SU-DHL-6 (cell line): ENCODE measurements at regions not wholly inside any gene's neighbourhood (a gene's known extent, or its start where the extent isn't known, plus 50 kb on each side); places are given as distances from the start of the nearest gene placed in this dataset.

Experiments used
- H2AFZ ChIP-seq: fragments of 200-600 bp; sonication (generic); 2 replicates; pipeline ENCODE4 v1.6.1; 2014; ENCODE audit warnings: low read depth, mild to moderate bottlenecking, moderate library complexity, mixed read lengths, antibody characterized with exemption, low read length; ENCODE audit not compliant: severe bottlenecking
- H3F3A ChIP-seq: fragments of 200-600 bp; shearing (Covaris generic); 2 replicates; pipeline ENCODE4 v1.6.0; 2016; ENCODE audit warnings: antibody characterized with exemption, mild to moderate bottlenecking; ENCODE audit not compliant: insufficient read depth
- H3K27ac ChIP-seq: fragments of 200-600 bp; sonication (generic); 2 replicates; pipeline ENCODE4 v1.5.1; 2016; ENCODE audit warnings: low read depth, mild to moderate bottlenecking, low read length, moderate library complexity, mixed read lengths
- H3K27me3 ChIP-seq: fragments of 200-600 bp; sonication (generic), shearing (Covaris generic); 2 replicates; pipeline ENCODE4 v1.6.0; 2014; ENCODE audit warnings: mild to moderate bottlenecking, low read length
- H3K36me3 ChIP-seq: fragments of 200-600 bp; sonication (generic); 2 replicates; pipeline ENCODE4 v1.6.1; 2014; ENCODE audit warnings: mild to moderate bottlenecking, low read length, mixed read lengths
- H3K4me2 ChIP-seq: fragments of 300-600, 200-600 bp; shearing (Covaris generic), sonication (generic); 2 replicates; pipeline ENCODE4 v1.6.0; 2014; ENCODE audit warnings: low read length, low read depth, mild to moderate bottlenecking; ENCODE audit not compliant: poor library complexity, severe bottlenecking
- H3K4me3 ChIP-seq: fragments of 200-600 bp; sonication (generic); 2 replicates; pipeline ENCODE4 v1.5.1; 2014; ENCODE audit warnings: antibody characterized with exemption, low read length, mild to moderate bottlenecking, mixed read lengths; ENCODE audit not compliant: insufficient read depth, poor library complexity, severe bottlenecking
- H3K79me2 ChIP-seq: fragments of 200-600 bp; sonication (generic); 2 replicates; pipeline ENCODE4 v1.6.1; 2014; ENCODE audit warnings: mild to moderate bottlenecking, low read length, moderate library complexity; ENCODE audit not compliant: insufficient read depth
- H3K9ac ChIP-seq: fragments of 200-600 bp; sonication (generic); 2 replicates; pipeline ENCODE4 v1.7.0; 2014; ENCODE audit warnings: mild to moderate bottlenecking, low read length
- H3K9me2 ChIP-seq: fragments of 200-600 bp; sonication (generic); replicated peaks from 2 replicates; pipeline ENCODE4 v1.6.1; 2014; ENCODE audit warnings: low read length; ENCODE audit not compliant: insufficient read depth
- H3K9me3 ChIP-seq: fragments of 200-600 bp; sonication (generic); 2 replicates; pipeline ENCODE4 v1.6.1; 2014; ENCODE audit warnings: low read length, mixed read lengths; ENCODE audit not compliant: insufficient read depth
- H4K20me1 ChIP-seq: fragments of 200-600 bp; sonication (generic); 2 replicates; pipeline ENCODE4 v1.6.1; 2014; ENCODE audit warnings: low read depth, mild to moderate bottlenecking, antibody characterized with exemption, low read length, moderate library complexity, mixed read lengths
- EZH2phosphoT487 ChIP-seq: fragments of 200-600 bp; sonication (generic), shearing (Covaris generic); conservative IDR thresholded peaks from 2 replicates; pipeline ENCODE4 v1.6.1; 2018; ENCODE audit warnings: mild to moderate bottlenecking, antibody characterized with exemption, low read length, moderate library complexity, mixed read lengths
- TF ChIP-seq, protein P1 (sequence below): fragments of 200-600 bp; sonication (generic); IDR thresholded peaks from one replicate; pipeline ENCODE4 v1.5.1; 2017; ENCODE audit warnings: antibody characterized with exemption, mild to moderate bottlenecking, low read length, moderate library complexity; ENCODE audit not compliant: insufficient read depth, poor library complexity, severe bottlenecking

DNA sequence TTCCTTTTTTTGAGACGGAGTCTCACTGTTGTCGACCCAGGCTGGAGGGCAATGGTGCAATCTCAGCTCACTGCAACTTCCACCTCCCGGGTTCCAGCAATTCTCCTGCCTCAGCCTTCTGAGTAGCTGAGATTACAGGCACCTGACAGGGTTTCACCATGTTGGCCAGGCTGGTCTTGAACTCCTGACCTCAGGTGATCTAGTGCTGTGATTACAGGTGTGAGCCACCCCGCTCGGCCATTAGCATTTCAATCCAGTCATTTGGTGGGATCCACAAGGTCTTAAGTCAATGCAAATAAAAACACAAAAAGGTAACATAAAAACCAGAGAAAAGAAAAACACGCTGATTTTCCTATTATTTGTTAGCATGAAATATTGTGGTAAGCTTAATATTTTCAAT, 1227.2 kb upstream of the TENM4 start:
- no peak overlapping the region for H2AFZ ChIP-seq
- no peak overlapping the region for H3K4me3 ChIP-seq
- H3K36me3 ChIP-seq = no peaks in the 10 kb centered on the region
- H3K27me3 ChIP-seq = no peaks in the 10 kb centered on the region
- H4K20me1 ChIP-seq = no peaks in the 10 kb centered on the region
- H3K9ac ChIP-seq = no peak overlapping the region
- no peak for TF ChIP-seq EZH2phosphoT487
- TF ChIP-seq, protein P1, sequence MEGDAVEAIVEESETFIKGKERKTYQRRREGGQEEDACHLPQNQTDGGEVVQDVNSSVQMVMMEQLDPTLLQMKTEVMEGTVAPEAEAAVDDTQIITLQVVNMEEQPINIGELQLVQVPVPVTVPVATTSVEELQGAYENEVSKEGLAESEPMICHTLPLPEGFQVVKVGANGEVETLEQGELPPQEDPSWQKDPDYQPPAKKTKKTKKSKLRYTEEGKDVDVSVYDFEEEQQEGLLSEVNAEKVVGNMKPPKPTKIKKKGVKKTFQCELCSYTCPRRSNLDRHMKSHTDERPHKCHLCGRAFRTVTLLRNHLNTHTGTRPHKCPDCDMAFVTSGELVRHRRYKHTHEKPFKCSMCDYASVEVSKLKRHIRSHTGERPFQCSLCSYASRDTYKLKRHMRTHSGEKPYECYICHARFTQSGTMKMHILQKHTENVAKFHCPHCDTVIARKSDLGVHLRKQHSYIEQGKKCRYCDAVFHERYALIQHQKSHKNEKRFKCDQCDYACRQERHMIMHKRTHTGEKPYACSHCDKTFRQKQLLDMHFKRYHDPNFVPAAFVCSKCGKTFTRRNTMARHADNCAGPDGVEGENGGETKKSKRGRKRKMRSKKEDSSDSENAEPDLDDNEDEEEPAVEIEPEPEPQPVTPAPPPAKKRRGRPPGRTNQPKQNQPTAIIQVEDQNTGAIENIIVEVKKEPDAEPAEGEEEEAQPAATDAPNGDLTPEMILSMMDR = no peak
- no peaks in the 10 kb centered on the region for H3F3A ChIP-seq
- no peak overlapping the region for H3K27ac ChIP-seq
- H3K9me3 ChIP-seq = no peaks in the 10 kb centered on the region
- H3K4me2 ChIP-seq = no peak overlapping the region
- no peaks in the 10 kb centered on the region for H3K9me2 ChIP-seq
- H3K79me2 ChIP-seq = no peaks in the 10 kb centered on the region

DNA sequence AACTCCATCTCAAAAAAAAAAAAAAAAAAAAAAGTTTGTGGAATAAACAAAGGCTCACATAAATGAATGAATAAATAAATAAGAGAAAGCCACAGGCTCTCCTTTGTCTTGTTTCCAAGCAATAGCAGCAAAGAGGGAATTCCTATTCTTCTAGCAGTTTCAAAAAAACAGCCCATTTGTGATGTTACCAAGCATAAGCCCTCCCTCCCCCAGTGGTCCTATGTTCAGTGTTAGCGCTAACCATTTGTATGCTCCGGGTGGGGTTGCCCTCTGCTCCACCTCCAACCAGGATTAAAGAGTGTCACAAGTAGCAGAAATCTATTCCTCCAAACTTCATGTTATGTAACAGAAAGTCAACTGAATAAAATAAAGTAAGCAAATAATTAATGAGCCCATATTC, 1215.0 kb upstream of the TENM4 start:
- Histone ChIP-seq H3K27ac (no peak overlapping the region), H2AFZ (no peak overlapping the region), H3K4me2 (no peak overlapping the region), H3K9ac (no peak overlapping the region), H3K4me3 (no peak overlapping the region), H3K27me3 (no peaks in the 10 kb centered on the region), H3K9me3 (no peaks in the 10 kb centered on the region), H3F3A (no peaks in the 10 kb centered on the region), H3K79me2 (no peaks in the 10 kb centered on the region), H3K9me2 (no peaks in the 10 kb centered on the region), H4K20me1 (no peaks in the 10 kb centered on the region), H3K36me3 (no peaks in the 10 kb centered on the region)
- TF ChIP-seq EZH2phosphoT487 = no peak
- TF ChIP-seq, protein P1 = no peak

GRCh38 chr11:80650966-80651365, 1210.1 kb upstream of the TENM4 start:
- H3K27me3 ChIP-seq = no peaks in the 10 kb centered on the region
- H3K9me3 ChIP-seq = no peaks in the 10 kb centered on the region
- no peak overlapping the region for H3K9ac ChIP-seq
- no peaks in the 10 kb centered on the region for H3F3A ChIP-seq
- TF ChIP-seq EZH2phosphoT487 = no peak
- TF ChIP-seq, protein P1 = no peak
- no peaks in the 10 kb centered on the region for H4K20me1 ChIP-seq
- no peaks in the 10 kb centered on the region for H3K9me2 ChIP-seq
- no peak overlapping the region for H2AFZ ChIP-seq
- H3K4me3 ChIP-seq = no peak overlapping the region
- H3K36me3 ChIP-seq = no peaks in the 10 kb centered on the region
- H3K27ac ChIP-seq = no peak overlapping the region
- no peak overlapping the region for H3K4me2 ChIP-seq
- H3K79me2 ChIP-seq = no peaks in the 10 kb centered on the region

GRCh38 chr11:80649186-80649585, 1208.4 kb upstream of the TENM4 start:
- H3K27ac ChIP-seq = no peak overlapping the region
- H3F3A ChIP-seq = no peaks in the 10 kb centered on the region
- TF ChIP-seq, protein P1 = no peak
- TF ChIP-seq EZH2phosphoT487 = no peak
- H3K4me3 ChIP-seq = no peak overlapping the region
- H3K36me3 ChIP-seq = no peaks in the 10 kb centered on the region
- no peak overlapping the region for H2AFZ ChIP-seq
- H3K27me3 ChIP-seq = no peaks in the 10 kb centered on the region
- no peak overlapping the region for H3K4me2 ChIP-seq
- no peak overlapping the region for H3K9ac ChIP-seq
- H3K9me2 ChIP-seq = no peaks in the 10 kb centered on the region
- H3K9me3 ChIP-seq = no peaks in the 10 kb centered on the region
- no peaks in the 10 kb centered on the region for H4K20me1 ChIP-seq
- H3K79me2 ChIP-seq = no peaks in the 10 kb centered on the region
